ENCODE measurements at regions not wholly inside any gene's neighbourhood (a gene's known extent, or its start where the extent isn't known, plus 50 kb on each side); places are given as distances from the start of the nearest gene placed in this dataset.

DNA sequence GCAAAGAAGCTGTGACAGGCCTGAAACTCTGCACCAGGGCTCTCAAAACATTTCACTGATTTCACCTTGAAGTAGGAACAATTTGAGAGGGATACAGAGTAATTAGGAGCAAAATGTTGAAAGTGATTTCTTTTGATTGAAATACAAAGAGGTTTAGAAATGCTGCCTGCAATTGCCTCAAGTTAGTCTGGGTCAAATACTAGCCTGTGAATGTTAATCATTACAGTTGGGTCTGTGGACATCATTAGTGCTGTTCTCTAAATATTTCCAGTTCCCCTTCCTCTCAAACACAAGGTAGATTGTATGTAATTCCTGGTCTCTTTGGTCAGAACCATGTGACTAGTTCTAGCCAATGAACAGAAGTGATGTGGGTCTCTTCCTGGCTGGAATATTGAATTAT is 152.3 kb upstream of the TSC22D2 start:
- H3K9me3 ChIP-seq (ENCODE audit: insufficient read depth, low read length), result no peaks in the 10 kb centered on the region
- H3K27ac ChIP-seq (ENCODE audit: low read depth, low read length), result no peak overlapping the region
- H3F3A ChIP-seq (ENCODE audit: insufficient read depth), result no peaks in the 10 kb centered on the region
- H3K4me2 ChIP-seq (ENCODE audit: low read depth, low read length, poor library complexity, severe bottlenecking), result no peak overlapping the region
- H3K4me3 ChIP-seq (ENCODE audit: insufficient read depth, low read length, poor library complexity, severe bottlenecking), result no peak overlapping the region
- TF ChIP-seq CTCF (IDR thresholded peaks at IDR 0.05; ENCODE audit: insufficient read depth, low read length, poor library complexity, severe bottlenecking) (no peak), EZH2phosphoT487 (conservative IDR thresholded peaks at IDR 0.05; ENCODE audit: low read length) (no peak)
- H3K9ac ChIP-seq (ENCODE audit: low read length), result no peak overlapping the region
- 0 out of 2 replicates have a peak, but pooled peaks cover 2% of the 10 kb centered on the region for H3K27me3 ChIP-seq (ENCODE audit: low read length)
- H3K79me2 ChIP-seq (ENCODE audit: insufficient read depth, low read length), result no peaks in the 10 kb centered on the region
- no peaks in the 10 kb centered on the region for H3K9me2 ChIP-seq (replicated peaks; ENCODE audit: insufficient read depth, low read length)
- H2AFZ ChIP-seq (ENCODE audit: low read depth, low read length, severe bottlenecking), result no peak overlapping the region
- H3K36me3 ChIP-seq (ENCODE audit: low read length), result no peaks in the 10 kb centered on the region
- no peaks in the 10 kb centered on the region for H4K20me1 ChIP-seq (ENCODE audit: low read depth, low read length)

DNA sequence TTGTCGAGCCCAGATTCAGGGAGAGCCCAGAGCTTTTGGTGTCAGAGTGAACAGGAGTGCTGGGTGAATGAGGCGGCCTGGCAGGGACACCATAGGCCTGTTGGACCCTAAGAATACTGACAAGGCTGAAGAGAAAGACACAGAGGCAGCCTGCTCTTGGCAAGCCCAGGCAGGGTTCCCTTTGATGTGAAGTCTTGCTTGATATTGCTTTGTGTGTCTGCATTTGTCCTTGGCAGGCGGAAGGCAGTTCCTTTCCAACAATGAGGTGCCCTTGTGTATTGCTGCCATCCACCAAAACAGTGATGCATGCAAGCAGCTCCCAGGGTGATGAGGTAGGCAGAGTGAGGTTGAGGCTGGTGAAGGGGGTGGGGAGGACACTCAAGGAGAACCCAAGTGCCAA is 152.7 kb upstream of the TSC22D2 start:
- Histone ChIP-seq H3K36me3 (ENCODE audit: low read length) (no peaks in the 10 kb centered on the region), H2AFZ (ENCODE audit: low read depth, low read length, severe bottlenecking) (no peak overlapping the region), H3K4me3 (ENCODE audit: insufficient read depth, low read length, poor library complexity, severe bottlenecking) (no peak overlapping the region), H4K20me1 (ENCODE audit: low read depth, low read length) (no peaks in the 10 kb centered on the region), H3K79me2 (ENCODE audit: insufficient read depth, low read length) (no peaks in the 10 kb centered on the region), H3K27ac (ENCODE audit: low read depth, low read length) (no peak overlapping the region), H3K9ac (ENCODE audit: low read length) (no peak overlapping the region), H3K4me2 (ENCODE audit: low read depth, low read length, poor library complexity, severe bottlenecking) (no peak overlapping the region), H3K9me2 (replicated peaks; ENCODE audit: insufficient read depth, low read length) (no peaks in the 10 kb centered on the region), H3K9me3 (ENCODE audit: insufficient read depth, low read length) (no peaks in the 10 kb centered on the region), H3F3A (ENCODE audit: insufficient read depth) (no peaks in the 10 kb centered on the region), H3K27me3 (ENCODE audit: low read length) (0 out of 2 replicates have a peak, but pooled peaks cover 2% of the 10 kb centered on the region)
- TF ChIP-seq EZH2phosphoT487 (conservative IDR thresholded peaks at IDR 0.05; ENCODE audit: low read length) (no peak), CTCF (IDR thresholded peaks at IDR 0.05; ENCODE audit: insufficient read depth, low read length, poor library complexity, severe bottlenecking) (no peak)

- Histone ChIP-seq H3K9ac (ENCODE audit: low read length) (no peak overlapping the region), H3K9me2 (replicated peaks; ENCODE audit: insufficient read depth, low read length) (no peaks in the 10 kb centered on the region), H3K4me3 (ENCODE audit: insufficient read depth, low read length, poor library complexity, severe bottlenecking) (no peak overlapping the region), H3K79me2 (ENCODE audit: insufficient read depth, low read length) (no peaks in the 10 kb centered on the region), H2AFZ (ENCODE audit: low read depth, low read length, severe bottlenecking) (no peak overlapping the region), H3K36me3 (ENCODE audit: low read length) (no peaks in the 10 kb centered on the region), H3F3A (ENCODE audit: insufficient read depth) (no peaks in the 10 kb centered on the region), H3K9me3 (ENCODE audit: insufficient read depth, low read length) (no peaks in the 10 kb centered on the region), H3K4me2 (ENCODE audit: low read depth, low read length, poor library complexity, severe bottlenecking) (no peak overlapping the region), H4K20me1 (ENCODE audit: low read depth, low read length) (no peaks in the 10 kb centered on the region), H3K27ac (ENCODE audit: low read depth, low read length) (no peak overlapping the region), H3K27me3 (ENCODE audit: low read length) (0 out of 2 replicates have a peak, but pooled peaks cover 2% of the 10 kb centered on the region)
- TF ChIP-seq EZH2phosphoT487 (conservative IDR thresholded peaks at IDR 0.05; ENCODE audit: low read length) (no peak), CTCF (IDR thresholded peaks at IDR 0.05; ENCODE audit: insufficient read depth, low read length, poor library complexity, severe bottlenecking) (no peak)
Observed at GRCh38 chr3:150254309-150254708, 153.8 kb upstream of the TSC22D2 start.
